Calu3 (cell line): ENCODE measurements at regions not wholly inside any gene's neighbourhood (a gene's known extent, or its start where the extent isn't known, plus 50 kb on each side); places are given as distances from the start of the nearest gene placed in this dataset.
"Not testable (repeated sequence)": the region's sequence is repeated elsewhere in the genome, so short reads cannot be mapped to it uniquely, and the experiment has no call there.

Source experiments
- BruUV-seq: library from RNA; stranded (reverse); fragments of 400-500 nt; replicated peaks from 2 replicates; lab custom pipeline; 2021; lab: Mats Ljungman, UMichigan
- CTCF ChIA-PET: fragments of 300-600 bp; sonication (Branson Sonifier 250); formaldehyde crosslinking; loops from one replicate; lab custom pipeline; 2022; ENCODE audit warnings: antibody characterized with exemption; lab: Charles Lee
- DNase-seq: peaks from one replicate; pipeline ENCODE4 v3.0.0; 2022
- H3K27ac Mint-ChIP-seq: one replicate; pipeline ENCODE4 v1.8.0; 2022; ENCODE audit warnings: mixed read lengths; ENCODE audit not compliant: unreplicated experiment
- H3K27me3 Mint-ChIP-seq: one replicate; pipeline ENCODE4 v1.8.0; 2022; ENCODE audit warnings: mixed read lengths; ENCODE audit not compliant: unreplicated experiment
- H3K36me3 Mint-ChIP-seq: one replicate; pipeline ENCODE4 v1.8.0; 2022; ENCODE audit warnings: mild to moderate bottlenecking, moderate library complexity, mixed read lengths; ENCODE audit not compliant: insufficient read depth, unreplicated experiment
- H3K4me1 Mint-ChIP-seq: one replicate; pipeline ENCODE4 v1.8.0; 2022; ENCODE audit warnings: mild to moderate bottlenecking, low read depth, mixed read lengths; ENCODE audit not compliant: unreplicated experiment
- H3K4me3 Mint-ChIP-seq: one replicate; pipeline ENCODE4 v1.8.0; 2022; ENCODE audit warnings: mild to moderate bottlenecking, low read depth, moderate library complexity, mixed read lengths; ENCODE audit not compliant: unreplicated experiment
- H3K9me3 Mint-ChIP-seq: one replicate; pipeline ENCODE4 v1.8.0; 2022; ENCODE audit warnings: low read depth, mixed read lengths; ENCODE audit not compliant: unreplicated experiment
- intact Hi-C: fragments of 100-400 bp; cut with micrococcal nuclease; formaldehyde crosslinking; loops from one replicate; pipeline ENCODE4 v1.10.0; 2022; ENCODE audit not compliant: unreplicated experiment
- TF ChIP-seq, protein P1 (sequence below): fragments of 200-600 bp; IDR thresholded peaks from one replicate; pipeline ENCODE4 v1.8.0; 2022; ENCODE audit warnings: antibody characterized with exemption; ENCODE audit not compliant: unreplicated experiment

GRCh38 chr13:42495255-42495654, 78.7 kb upstream of the TNFSF11 start:
- Mint-ChIP-seq H3K27ac (peak overlapping the region; percentile 24), H3K36me3 (peaks cover 4% of the 10 kb centered on the region), H3K9me3 (peaks cover 5% of the 10 kb centered on the region), H3K4me3 (no peak overlapping the region), H3K27me3 (no peaks in the 10 kb centered on the region), H3K4me1 (peaks cover 18% of the 10 kb centered on the region)
- TF ChIP-seq, protein P1, sequence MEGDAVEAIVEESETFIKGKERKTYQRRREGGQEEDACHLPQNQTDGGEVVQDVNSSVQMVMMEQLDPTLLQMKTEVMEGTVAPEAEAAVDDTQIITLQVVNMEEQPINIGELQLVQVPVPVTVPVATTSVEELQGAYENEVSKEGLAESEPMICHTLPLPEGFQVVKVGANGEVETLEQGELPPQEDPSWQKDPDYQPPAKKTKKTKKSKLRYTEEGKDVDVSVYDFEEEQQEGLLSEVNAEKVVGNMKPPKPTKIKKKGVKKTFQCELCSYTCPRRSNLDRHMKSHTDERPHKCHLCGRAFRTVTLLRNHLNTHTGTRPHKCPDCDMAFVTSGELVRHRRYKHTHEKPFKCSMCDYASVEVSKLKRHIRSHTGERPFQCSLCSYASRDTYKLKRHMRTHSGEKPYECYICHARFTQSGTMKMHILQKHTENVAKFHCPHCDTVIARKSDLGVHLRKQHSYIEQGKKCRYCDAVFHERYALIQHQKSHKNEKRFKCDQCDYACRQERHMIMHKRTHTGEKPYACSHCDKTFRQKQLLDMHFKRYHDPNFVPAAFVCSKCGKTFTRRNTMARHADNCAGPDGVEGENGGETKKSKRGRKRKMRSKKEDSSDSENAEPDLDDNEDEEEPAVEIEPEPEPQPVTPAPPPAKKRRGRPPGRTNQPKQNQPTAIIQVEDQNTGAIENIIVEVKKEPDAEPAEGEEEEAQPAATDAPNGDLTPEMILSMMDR = no peak
- intact Hi-C loops = no loop called here
- DNase-seq = no peak
- CTCF ChIA-PET = no interaction called here
- no TSS peak for BruUV-seq

- no peak overlapping the region for H3K4me3 Mint-ChIP-seq
- no peaks in the 10 kb centered on the region for H3K27me3 Mint-ChIP-seq
- H3K4me1 Mint-ChIP-seq = peaks cover 18% of the 10 kb centered on the region
- DNase-seq = no peak
- peak overlapping the region; percentile 43 for H3K27ac Mint-ChIP-seq
- peaks cover 6% of the 10 kb centered on the region for H3K9me3 Mint-ChIP-seq
- BruUV-seq = no TSS peak
- intact Hi-C loops = no loop called here
- peaks cover 4% of the 10 kb centered on the region for H3K36me3 Mint-ChIP-seq
- TF ChIP-seq, protein P1 = no peak
- CTCF ChIA-PET = no interaction called here
Measured at GRCh38 chr13:42495751-42496150, 78.2 kb upstream of the TNFSF11 start.

- CTCF ChIA-PET, H3K27me3 Mint-ChIP-seq, BruUV-seq, intact Hi-C loops, H3K4me3 Mint-ChIP-seq, H3K27ac Mint-ChIP-seq, H3K9me3 Mint-ChIP-seq, DNase-seq, H3K36me3 Mint-ChIP-seq: not testable (repeated sequence)
- H3K4me1 Mint-ChIP-seq = peaks cover 18% of the 10 kb centered on the region
Measured at GRCh38 chr13:42496926-42497554, 76.9 kb upstream of the TNFSF11 start.

GRCh38 chr13:42497798-42498197, 76.2 kb upstream of the TNFSF11 start:
- no TSS peak for BruUV-seq
- peaks cover 4% of the 10 kb centered on the region for H3K36me3 Mint-ChIP-seq
- CTCF ChIA-PET = no interaction called here
- intact Hi-C loops = no loop called here
- H3K4me3 Mint-ChIP-seq = no peak overlapping the region
- H3K27me3 Mint-ChIP-seq = no peaks in the 10 kb centered on the region
- TF ChIP-seq, protein P1 = no peak
- no peak overlapping the region for H3K27ac Mint-ChIP-seq
- peaks cover 18% of the 10 kb centered on the region for H3K4me1 Mint-ChIP-seq
- H3K9me3 Mint-ChIP-seq = peaks cover 6% of the 10 kb centered on the region
- DNase-seq = no peak

- no peak for DNase-seq
- Mint-ChIP-seq H3K36me3 (peaks cover 4% of the 10 kb centered on the region), H3K27me3 (no peaks in the 10 kb centered on the region), H3K4me1 (peaks cover 18% of the 10 kb centered on the region), H3K9me3 (peaks cover 6% of the 10 kb centered on the region), H3K4me3 (no peak overlapping the region), H3K27ac (no peak overlapping the region)
- no TSS peak for BruUV-seq
- TF ChIP-seq, protein P1 = no peak
- intact Hi-C loops = no loop called here
- CTCF ChIA-PET = no interaction called here
Measured at GRCh38 chr13:42498521-42498920, 75.4 kb upstream of the TNFSF11 start.
